NCI-H2196 (cell line): ENCODE measurements at regions not wholly inside any gene's neighbourhood (a gene's known extent, or its start where the extent isn't known, plus 50 kb on each side); places are given as distances from the start of the nearest gene placed in this dataset.

ENCODE experiments used
- DNase-seq: peaks from one replicate; lab custom pipeline; 2025; ENCODE audit not compliant: unreplicated experiment; lab: John Stamatoyannopoulos, UW

DNA sequence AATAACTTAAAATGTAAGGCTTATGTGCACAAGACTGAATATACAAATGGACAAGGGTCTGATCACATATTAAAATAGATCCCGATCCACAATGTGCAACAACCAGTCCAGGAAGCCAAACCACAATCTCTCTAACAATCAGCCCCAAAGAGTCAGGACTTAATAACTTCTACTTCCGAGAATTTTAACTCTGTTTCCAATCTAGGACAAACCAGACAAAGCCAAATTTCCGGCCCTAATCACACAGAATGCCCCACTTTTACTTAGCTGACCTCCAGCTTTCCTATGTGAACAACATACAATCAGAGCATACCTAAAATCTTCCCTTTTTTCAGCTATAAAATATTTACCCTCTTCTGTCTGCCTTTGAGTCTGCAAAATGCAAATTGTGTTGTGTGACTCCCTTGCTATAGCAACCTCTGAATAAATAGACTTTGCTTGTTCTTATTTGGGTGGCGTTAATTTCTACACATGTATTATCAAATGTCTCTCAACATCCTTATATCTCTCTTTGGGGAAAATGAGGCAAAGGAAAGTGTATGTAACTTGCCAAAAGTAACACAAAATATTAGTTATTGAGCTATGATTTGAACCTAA is 381.9 kb upstream of the MC4R start:
- DNase-seq, result no peak

GRCh38 chr18:60755134-60755533 is 382.6 kb upstream of the MC4R start:
- DNase-seq, result no peak

GRCh38 chr18:60775978-60776377 is 403.4 kb upstream of the MC4R start:
- DNase-seq, result no peak

GRCh38 chr18:60784161-60784560 is 411.6 kb upstream of the MC4R start:
- no peak for DNase-seq

DNA sequence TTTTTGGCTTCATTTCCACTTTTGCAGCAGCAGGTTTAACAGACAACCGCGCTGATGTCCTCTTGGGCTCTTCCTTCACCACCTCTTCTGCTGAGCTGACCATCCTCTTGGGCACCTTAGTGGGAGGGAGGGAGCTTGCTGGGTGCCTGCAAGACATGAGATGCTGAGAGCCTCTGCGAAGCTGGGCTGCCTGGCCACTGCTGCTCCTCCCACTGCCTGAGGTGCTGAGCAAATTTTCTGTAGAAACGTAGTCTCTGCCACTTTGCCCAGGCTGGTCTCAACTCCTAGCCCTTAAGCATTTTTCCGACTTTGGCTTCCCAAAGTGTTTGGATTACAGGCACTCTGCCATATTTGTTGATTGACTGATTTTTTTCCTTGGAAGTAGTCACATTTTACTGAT is 422.2 kb upstream of the MC4R start:
- DNase-seq, result no peak

DNA sequence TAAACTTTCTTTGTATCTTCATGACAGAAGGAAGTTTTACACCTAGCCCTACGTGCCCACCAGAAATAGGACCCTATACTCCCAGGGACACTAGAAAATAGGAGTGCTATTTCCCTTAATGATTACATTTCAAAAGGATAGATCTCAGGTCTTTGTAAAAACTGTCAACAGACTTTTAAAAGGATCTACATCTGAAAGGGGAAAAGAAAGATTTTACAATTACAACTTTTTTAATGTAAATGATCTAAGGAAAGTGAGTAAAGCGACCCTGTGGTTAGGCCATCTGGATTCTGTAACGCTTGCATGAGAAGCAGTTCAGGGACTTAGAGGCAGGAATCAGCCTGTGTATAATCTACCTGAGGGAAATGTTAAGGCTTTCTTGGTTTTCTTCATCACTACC is 431.8 kb upstream of the MC4R start:
- no peak for DNase-seq

DNA sequence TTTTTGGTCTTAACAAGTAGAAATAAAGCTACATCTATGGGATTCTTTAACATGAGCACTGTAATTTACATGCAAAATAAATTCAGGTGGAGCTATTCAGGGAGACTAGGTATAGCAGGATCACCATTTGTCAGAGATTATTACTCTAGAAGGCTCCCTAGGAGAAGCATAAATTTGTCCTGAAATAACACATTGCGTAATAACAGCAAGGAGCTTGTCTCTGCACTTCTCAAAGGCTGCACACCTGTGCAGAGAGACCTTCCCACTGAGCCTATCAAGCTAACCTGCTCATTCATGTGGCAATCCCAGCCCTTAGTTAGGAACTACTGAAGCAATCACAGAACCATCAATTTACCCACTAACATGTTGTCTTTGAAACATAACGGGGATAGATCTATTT is 437.4 kb upstream of the MC4R start:
- DNase-seq, result no peak

DNA sequence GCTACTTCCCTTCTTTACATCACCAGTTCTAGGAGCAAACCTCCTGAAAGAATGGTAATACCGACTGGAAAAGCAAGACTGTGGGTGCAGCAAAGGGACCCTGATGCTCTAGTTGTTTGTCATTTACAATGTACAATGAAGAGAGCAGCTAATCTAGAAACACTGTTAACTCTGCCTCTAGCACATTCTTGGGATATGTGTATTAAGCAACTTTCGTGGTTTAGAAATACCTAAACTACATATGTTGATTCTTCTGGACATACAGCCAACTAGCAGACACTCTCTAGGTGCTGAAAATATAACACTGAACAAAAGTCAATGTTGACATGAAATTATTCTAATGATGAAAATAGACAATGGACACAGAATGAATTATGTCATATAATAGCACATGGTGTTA is 440.3 kb upstream of the MC4R start:
- DNase-seq, result no peak

DNA sequence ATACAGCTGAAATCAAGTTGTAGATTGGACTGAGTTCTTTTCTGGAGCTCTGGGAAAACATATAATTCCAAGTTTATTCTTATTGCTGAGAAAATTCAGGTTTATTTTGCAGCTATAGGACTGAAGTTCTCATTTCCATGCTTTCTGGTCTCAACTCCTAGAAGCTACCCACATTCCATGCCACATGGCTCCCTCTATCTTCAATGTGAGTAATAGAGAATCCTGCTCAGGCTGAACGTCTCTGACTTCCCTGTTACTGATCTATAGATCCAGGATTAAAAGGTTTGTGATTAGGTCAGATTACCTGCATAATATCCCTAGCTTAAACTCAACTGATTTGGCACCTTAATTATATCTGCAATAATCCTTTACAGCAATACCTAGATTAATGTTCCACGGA is 453.8 kb upstream of the MC4R start:
- no peak for DNase-seq

DNA sequence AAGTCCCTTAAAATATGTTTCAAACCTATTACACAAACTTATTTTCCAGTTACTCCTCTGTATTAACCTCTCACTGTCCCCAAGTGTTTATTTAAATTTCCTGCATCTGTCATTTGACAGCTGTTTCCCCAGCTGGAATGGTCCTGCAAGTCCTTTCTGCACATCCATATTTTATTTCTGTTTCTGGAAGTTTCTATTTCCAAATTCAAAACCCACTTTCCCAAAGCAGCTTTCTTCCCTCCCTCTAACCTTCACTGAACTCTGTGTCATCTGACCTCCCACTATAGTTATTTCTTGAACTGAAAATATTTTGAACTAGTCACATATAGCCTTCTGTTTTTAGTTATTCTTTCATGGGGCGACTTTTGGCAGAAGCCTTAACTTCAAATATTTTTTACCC is 459.4 kb upstream of the MC4R start:
- no peak for DNase-seq

DNA sequence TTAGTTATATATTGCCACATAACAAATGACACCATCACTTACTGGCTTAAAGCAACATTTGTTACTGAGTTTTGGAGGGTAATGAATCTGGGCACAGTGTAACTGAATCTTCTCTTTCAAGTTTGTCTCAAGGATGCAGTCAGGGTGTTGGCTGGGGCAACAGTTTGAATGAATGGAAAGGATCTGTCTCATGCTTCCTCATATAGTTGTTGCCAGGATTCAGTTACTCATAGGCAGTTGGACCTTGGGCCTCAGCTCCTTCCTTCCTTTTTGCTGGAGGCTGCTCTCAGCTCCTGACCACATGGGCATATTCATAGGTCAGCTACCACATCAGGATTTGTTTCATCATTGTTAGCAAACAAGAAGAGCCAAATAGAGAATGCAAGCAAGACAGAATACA is 466.1 kb upstream of the MC4R start:
- no peak for DNase-seq

GRCh38 chr18:60846396-60846795 is 473.8 kb upstream of the MC4R start:
- no peak for DNase-seq

DNA sequence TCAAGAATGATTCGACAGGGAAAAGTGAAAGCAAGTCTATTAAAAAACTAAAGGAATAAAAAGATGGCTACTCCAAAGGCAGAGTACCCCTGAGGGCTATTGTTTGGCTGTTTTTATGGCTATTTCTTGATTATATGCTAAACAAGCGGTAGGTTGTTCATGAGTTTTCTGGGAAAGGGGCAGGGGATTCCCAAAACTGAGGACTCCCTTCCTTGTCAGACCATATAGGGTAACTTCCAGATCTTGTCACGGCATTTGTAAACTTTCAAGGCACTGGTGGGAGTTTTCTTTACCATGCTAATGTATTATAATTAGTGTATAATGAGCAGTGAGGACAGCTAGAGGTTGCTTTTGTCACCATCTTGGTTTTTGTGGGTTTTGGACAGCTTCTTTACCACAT is 474.9 kb upstream of the MC4R start:
- DNase-seq, result no peak

- DNase-seq, result no peak
Observed at GRCh38 chr18:60861575-60861974, 471.7 kb upstream of the CDH20 start.

GRCh38 chr18:60862988-60863387 is 470.2 kb upstream of the CDH20 start:
- no peak for DNase-seq

DNA sequence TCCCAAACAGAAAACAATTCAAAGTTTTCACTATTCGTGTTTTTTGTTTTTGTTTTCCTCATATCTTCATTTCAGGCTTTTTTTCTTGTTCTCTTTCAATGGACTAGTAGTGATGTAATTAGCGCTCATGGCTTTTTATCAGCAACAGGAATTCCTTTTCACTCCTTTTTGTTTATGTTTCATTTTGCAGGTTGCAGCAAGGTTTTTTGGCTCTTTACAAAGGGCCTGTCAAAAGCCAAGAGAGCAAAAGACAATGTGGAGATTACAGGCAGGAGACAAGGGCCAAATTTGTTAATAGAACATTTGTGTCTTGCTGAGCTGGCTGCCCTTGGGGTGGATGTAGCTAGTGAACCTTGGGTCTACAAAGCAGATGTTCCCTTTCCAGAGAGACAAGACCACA is 467.4 kb upstream of the CDH20 start:
- DNase-seq, result no peak

- no peak for DNase-seq
Observed at GRCh38 chr18:60870261-60871153, 462.7 kb upstream of the CDH20 start.

- no peak for DNase-seq
Observed at GRCh38 chr18:60872434-60872833, 460.8 kb upstream of the CDH20 start.

DNA sequence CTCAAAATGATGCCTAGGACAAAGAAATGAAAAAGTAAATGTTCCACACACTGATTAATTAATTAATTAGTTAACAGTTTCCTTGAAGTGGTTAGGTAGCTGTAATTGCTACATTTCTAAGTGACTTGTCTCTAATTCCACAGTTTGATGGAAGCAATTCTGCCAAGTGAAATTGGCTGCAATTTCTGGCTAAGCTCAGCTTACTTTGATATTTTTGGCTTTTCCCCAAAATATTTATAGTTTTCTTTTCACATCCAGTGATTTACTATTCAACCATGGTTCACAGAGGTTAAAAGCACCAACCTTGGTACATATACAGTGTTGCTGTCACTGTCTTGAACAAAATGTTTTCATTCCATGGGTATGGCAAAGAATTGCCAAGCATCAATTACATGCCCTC is 459.5 kb upstream of the CDH20 start:
- no peak for DNase-seq

- DNase-seq, result no peak
Observed at GRCh38 chr18:60875957-60876507, 457.2 kb upstream of the CDH20 start.

DNA sequence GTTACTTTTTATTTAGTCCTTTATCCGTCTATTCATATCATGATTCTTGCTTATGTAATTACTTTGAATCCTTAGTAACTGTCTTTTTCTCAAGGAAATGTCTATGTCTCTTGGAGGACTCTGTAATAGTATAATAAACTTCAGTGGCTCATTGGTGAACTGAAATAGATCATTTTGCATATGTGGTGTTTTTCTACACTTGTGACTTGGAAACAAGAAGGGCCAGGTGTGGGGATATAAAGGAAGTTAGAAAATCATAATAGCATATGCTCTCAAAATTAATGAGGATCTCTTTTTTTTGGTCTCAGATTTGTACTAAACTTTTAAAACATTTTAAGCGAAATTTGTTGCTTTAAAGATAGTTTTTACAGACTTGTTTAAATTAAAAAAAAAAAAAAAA is 453.0 kb upstream of the CDH20 start:
- no peak for DNase-seq

DNA sequence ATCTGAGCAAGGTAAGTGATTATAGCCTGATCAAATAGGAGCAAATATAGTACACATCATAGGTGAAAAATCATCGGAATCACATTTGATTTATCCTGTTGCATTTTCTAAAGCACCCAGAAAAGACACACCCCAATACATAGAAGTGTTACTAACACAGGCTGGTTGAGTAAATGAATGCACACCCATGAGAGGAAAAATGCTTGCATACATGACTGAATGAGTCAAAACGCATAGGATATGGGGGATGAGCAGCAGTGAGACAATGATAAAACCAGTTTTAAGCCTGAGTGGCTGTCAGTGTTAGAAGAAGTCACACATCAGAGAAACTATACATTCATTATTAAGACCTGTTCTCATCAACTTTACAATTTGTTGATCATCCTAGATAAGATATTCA is 449.6 kb upstream of the CDH20 start:
- no peak for DNase-seq
